Keratinocyte (primary cell): ENCODE measurements at regions not wholly inside any gene's neighbourhood (a gene's known extent, or its start where the extent isn't known, plus 50 kb on each side); places are given as distances from the start of the nearest gene placed in this dataset.

Experiments used
- EZH2 ChIP-seq: IDR thresholded peaks from one replicate; pipeline ENCODE4 v1.6.1; 2012; ENCODE audit warnings: inconsistent platforms, mild to moderate bottlenecking, low read length, moderate library complexity
- TF ChIP-seq, protein P1 (sequence below), 3 experiments: IDR thresholded peaks in 1 of 3; conservative IDR thresholded peaks in 1 of 3; optimal IDR thresholded peaks in 1 of 3; 2 replicates in 2 of 3; 3 replicates in 1 of 3; pipeline versions ENCODE3 to v1.5.1; 2011; ENCODE audit warnings: low read length in 3 of 3, mild to moderate bottlenecking in 3 of 3, moderate library complexity in 2 of 3, control low read depth in 1 of 3, inconsistent platforms in 1 of 3; ENCODE audit not compliant: insufficient read depth in 2 of 3; ENCODE audit errors: extremely low read depth in 1 of 3

DNA sequence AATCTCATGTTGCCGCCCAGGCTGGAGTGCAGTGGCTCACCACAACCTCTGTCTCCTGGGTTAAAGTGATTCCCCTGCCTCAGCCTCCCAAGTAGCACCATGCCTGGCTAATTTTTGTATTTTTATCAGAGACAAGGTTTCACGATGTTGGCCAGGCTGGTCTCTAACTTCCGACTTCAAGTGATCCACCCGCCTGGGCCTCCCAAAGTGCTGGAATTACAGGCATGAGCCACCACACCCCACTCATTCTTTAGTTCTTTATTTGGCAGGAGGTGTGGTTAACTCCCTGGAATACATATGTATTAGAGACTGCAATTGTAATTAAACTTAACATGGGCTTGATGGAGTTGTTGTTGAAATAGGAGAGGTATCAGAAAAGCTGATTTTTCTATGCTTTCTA lies 1396.9 kb upstream of the IGFBP7 start:
- TF ChIP-seq, protein P1, sequence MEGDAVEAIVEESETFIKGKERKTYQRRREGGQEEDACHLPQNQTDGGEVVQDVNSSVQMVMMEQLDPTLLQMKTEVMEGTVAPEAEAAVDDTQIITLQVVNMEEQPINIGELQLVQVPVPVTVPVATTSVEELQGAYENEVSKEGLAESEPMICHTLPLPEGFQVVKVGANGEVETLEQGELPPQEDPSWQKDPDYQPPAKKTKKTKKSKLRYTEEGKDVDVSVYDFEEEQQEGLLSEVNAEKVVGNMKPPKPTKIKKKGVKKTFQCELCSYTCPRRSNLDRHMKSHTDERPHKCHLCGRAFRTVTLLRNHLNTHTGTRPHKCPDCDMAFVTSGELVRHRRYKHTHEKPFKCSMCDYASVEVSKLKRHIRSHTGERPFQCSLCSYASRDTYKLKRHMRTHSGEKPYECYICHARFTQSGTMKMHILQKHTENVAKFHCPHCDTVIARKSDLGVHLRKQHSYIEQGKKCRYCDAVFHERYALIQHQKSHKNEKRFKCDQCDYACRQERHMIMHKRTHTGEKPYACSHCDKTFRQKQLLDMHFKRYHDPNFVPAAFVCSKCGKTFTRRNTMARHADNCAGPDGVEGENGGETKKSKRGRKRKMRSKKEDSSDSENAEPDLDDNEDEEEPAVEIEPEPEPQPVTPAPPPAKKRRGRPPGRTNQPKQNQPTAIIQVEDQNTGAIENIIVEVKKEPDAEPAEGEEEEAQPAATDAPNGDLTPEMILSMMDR (optimal IDR thresholded peaks at IDR 0.05 in 1 of 3, IDR thresholded peaks at IDR 0.05 in 1 of 3, conservative IDR thresholded peaks at IDR 0.05 in 1 of 3; ENCODE audit: extremely low read depth in 1 of 3, insufficient read depth in 2 of 3, low read length in 3 of 3), result no peak
- TF ChIP-seq EZH2, result no peak
